Skin epidermis (tissue), 12 donors: ENCODE measurements at regions not wholly inside any gene's neighbourhood (a gene's known extent, or its start where the extent isn't known, plus 50 kb on each side); places are given as distances from the start of the nearest gene placed in this dataset.
"Not testable (repeated sequence)": the region's sequence is repeated elsewhere in the genome, so short reads cannot be mapped to it uniquely, and the experiment has no call there.

ENCODE experiments used
- H3K27ac ChIP-seq, 21 experiments: fragments of 200-600 bp; sonication (generic) in 11 of 21; one replicate each; pipeline ENCODE4 v1.5.0; 2020; ENCODE audit warnings: mild to moderate bottlenecking in 3 of 21, inconsistent platforms in 2 of 21, moderate library complexity in 2 of 21
- H3K4me3 ChIP-seq, 7 experiments: fragments of 200-600 bp; sonication (generic) in 2 of 7; one replicate each; pipeline ENCODE4 v1.5.0; 2020; ENCODE audit warnings: inconsistent platforms in 2 of 7, mild to moderate bottlenecking in 2 of 7, moderate library complexity in 1 of 7

DNA sequence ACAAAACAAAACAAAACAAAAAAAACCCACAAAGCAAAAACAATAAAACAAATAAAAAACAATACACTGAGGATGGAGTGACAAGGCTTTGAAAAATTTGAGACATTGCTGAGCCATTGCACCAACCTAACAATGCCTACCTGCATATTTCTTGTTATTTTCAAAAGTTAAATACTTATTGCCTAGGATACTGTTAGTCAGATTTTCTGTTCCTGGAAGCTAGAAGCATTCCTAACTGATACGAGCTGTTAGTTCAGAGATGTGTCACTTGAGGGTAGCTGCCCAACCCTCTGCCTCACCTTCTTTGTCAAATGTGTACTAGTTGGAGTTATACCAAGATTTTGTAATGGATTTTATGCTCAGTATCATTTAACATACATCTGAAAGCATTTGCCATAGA is 187.2 kb downstream of the TXNL1 start:
- no peak overlapping the region for H3K4me3 ChIP-seq
- H3K27ac ChIP-seq, result no peak overlapping the region

GRCh38 chr18:56448751-56449150 is 189.6 kb downstream of the TXNL1 start:
- H3K27ac ChIP-seq, result peak overlapping the region in 4 of 21 experiments; percentile 1 to 26 (median 19)

GRCh38 chr18:56445422-56445821 is 193.0 kb downstream of the TXNL1 start:
- H3K4me3 ChIP-seq, result no peak overlapping the region
- no peak overlapping the region for H3K27ac ChIP-seq

More at GRCh38 chr18:56448751-56449150, 189.6 kb downstream of the TXNL1 start:
- H3K4me3 ChIP-seq, result no peak overlapping the region

- Histone ChIP-seq H3K4me3 (no peak overlapping the region), H3K27ac (peak overlapping the region in 2 of 21 experiments; percentile 29 to 30)
These were observed 194.2 kb downstream of the TXNL1 start for GRCh38 chr18:56444201-56444600.

GRCh38 chr18:56443166-56443907 is 195.1 kb downstream of the TXNL1 start:
- Histone ChIP-seq H3K27ac (peak overlapping the region in 3 of 21 experiments; percentile 29 to 32 (median 30)), H3K4me3 (no peak overlapping the region)

DNA sequence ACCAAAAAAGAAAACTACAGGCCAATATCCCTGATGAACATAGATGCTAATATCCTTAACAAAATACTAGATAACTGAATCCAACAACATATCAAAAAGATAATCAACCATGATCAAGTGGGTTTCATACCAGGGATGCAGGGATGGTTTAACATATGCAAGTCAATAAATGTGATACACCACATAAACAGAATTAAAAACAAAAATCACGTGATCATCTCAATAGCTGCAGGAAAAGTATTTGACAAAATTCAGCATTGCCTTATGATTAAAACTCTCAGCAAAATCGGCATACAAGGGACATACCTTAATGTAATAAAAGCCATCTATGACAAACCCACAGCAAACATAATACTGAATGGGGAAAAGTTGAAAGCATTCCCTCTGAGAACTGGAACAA is 199.9 kb downstream of the TXNL1 start:
- H3K27ac ChIP-seq, H3K4me3 ChIP-seq: not testable (repeated sequence)

GRCh38 chr18:56436651-56437050 is 201.7 kb downstream of the TXNL1 start:
- no peak overlapping the region for H3K4me3 ChIP-seq
- no peak overlapping the region for H3K27ac ChIP-seq

GRCh38 chr18:56433919-56434318 is 204.5 kb downstream of the TXNL1 start:
- Histone ChIP-seq H3K27ac (no peak overlapping the region), H3K4me3 (no peak overlapping the region)

GRCh38 chr18:56431551-56431950 is 206.8 kb downstream of the TXNL1 start:
- no peak overlapping the region for H3K27ac ChIP-seq

DNA sequence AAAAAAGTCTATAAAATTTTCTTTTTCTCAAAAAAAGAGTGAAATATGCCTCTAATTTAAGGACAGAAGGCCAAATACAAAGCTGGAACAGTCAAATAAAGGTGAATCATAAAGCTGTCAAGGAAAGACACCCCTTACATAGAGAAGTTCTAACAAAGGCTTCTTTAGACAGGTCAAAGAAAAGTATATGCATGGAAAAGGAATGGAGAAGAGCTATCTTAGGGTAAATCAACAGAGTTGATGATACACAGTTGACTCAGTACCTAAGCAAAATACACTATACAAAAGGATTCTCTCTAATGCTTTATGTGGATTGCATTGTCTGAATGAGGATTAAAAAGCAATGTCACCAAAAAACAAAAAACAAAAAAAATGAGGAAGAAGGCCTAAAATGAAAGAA is 214.8 kb downstream of the TXNL1 start:
- Histone ChIP-seq H3K4me3 (no peak overlapping the region), H3K27ac (peak overlapping the region in 1 of 21 experiments; percentile 16)

More at GRCh38 chr18:56431551-56431950, 206.8 kb downstream of the TXNL1 start:
- H3K4me3 ChIP-seq, result no peak overlapping the region

- peak overlapping the region in 2 of 21 experiments; percentile 44 to 46 for H3K27ac ChIP-seq
- no peak overlapping the region for H3K4me3 ChIP-seq
These were observed 216.7 kb downstream of the TXNL1 start for GRCh38 chr18:56421647-56422046.

- H3K27ac ChIP-seq, H3K4me3 ChIP-seq: not testable (repeated sequence)
These were observed 217.5 kb downstream of the TXNL1 start for GRCh38 chr18:56420868-56421267.

GRCh38 chr18:56414357-56414756 is 224.0 kb downstream of the TXNL1 start:
- Histone ChIP-seq H3K4me3 (no peak overlapping the region), H3K27ac (no peak overlapping the region)

DNA sequence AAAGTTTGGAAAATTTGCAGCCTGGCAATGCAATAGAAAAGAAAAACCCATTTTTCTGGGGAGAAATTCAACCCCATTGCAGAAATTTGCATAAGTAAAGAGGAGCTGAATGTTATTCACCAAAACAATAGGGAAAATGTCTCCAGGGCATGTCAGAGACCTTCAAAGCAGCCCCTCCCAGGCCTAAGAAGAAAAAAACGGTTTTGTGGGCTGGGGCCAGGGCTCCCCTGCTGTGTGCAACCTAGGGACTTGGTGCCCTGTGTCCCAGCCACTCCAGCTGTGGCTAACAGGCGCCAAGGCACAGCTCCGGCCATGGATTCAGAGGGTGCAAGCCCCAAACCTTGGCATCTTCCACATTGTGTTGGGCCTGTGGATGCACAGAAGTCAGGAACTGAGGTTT is 224.5 kb downstream of the TXNL1 start:
- Histone ChIP-seq H3K27ac (no peak overlapping the region), H3K4me3 (no peak overlapping the region)

DNA sequence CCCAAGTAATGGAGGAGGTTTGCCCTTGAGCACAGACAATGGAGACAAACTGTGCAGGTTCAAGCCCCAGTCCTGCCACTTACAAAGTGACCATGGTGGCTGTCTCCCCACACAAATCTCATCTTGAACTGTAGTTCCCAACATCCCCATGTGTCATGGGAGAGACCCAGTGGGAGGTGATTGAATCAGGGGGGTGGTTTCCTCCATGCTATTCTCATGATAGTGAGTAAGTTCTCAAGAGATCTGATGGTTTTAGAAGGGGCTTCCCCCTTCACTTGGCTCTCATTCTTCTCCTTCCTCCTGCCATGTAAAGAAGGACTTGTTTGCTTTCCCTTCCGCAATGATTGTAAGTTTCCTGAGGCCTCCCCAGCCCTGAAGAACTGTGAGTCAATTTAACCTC is 225.4 kb downstream of the TXNL1 start:
- Histone ChIP-seq H3K27ac (no peak overlapping the region), H3K4me3 (no peak overlapping the region)

DNA sequence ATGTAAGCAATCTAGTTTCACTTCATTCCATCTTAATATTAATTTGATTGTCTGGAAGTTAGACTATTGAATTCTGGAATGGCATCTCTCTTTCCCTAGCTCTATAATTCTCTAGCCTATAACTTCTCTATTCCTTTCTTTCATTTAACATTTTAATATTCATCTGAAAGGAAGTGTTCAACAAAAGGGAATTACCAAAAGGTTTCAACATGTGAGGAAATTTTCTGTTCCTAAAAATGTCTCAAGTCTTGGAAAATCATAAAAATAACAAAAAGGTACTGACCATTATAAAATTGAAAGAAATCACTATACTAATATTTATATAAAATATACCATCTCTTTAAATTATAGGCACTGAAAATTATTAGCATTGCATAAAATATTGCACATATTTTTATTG is 228.7 kb downstream of the TXNL1 start:
- H3K27ac ChIP-seq, result no peak overlapping the region
- no peak overlapping the region for H3K4me3 ChIP-seq

DNA sequence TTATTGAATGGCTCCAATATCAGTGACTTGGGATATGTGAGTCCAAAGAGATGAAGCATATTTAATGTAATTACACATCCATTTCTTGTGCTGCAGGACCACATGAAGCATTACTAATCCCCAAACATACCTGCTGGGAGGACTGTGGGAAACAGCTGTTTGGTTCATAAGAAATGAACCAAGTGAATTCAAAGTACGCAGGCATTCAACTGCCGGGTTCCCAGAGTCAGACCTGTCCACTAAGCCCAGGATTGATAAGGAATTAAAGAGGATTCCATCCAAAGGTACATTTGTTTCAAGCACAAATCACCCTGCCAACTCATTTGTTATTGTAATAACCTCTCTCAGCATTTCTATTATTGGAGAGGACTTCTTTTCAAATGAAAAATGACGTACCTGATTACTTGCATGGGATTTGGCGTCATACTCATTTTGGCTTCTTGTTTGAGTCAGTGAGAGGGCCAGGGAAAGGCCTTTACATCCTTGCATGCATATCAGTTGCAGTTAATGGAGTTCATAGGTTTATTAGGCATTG is 230.7 kb downstream of the TXNL1 start:
- Histone ChIP-seq H3K27ac (no peak overlapping the region), H3K4me3 (no peak overlapping the region)

DNA sequence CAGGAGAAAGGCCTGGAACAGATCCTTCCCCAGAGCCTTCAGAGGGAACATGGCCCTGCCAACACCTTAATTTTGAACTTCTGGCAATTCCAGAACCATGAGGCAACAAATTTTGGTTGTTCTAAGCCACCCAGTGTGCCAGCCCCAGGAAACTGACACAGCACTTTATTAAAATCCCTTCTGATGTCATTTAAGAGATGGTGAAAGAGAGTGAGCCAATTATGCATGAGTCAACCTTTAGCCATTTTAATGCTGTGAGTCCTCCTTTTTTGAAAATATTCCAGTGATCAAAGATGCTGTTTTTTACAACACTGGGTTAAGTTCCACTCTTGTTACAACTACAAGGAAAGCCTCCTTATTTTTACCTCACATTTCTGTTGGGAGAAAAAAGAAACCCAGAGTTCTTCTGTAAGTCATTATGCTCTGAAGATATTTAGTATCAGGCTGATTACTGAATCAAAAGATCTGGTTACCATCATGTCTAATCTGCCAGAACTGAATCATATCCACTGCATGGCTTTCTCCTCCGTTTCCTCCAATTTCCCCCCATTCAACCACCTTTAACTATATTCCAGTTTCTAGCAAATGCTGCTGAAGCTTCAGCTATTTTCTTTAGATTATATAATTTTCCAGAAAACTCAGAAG is 235.4 kb downstream of the TXNL1 start:
- H3K27ac ChIP-seq, result peak overlapping the region in 11 of 21 experiments; percentile 2 to 77 (median 55)
- no peak overlapping the region for H3K4me3 ChIP-seq

GRCh38 chr18:56393870-56394269 is 244.5 kb downstream of the TXNL1 start:
- Histone ChIP-seq H3K4me3 (no peak overlapping the region), H3K27ac (no peak overlapping the region)

GRCh38 chr18:56391931-56392590 is 246.3 kb downstream of the TXNL1 start:
- Histone ChIP-seq H3K27ac (no peak overlapping the region), H3K4me3 (no peak overlapping the region)

DNA sequence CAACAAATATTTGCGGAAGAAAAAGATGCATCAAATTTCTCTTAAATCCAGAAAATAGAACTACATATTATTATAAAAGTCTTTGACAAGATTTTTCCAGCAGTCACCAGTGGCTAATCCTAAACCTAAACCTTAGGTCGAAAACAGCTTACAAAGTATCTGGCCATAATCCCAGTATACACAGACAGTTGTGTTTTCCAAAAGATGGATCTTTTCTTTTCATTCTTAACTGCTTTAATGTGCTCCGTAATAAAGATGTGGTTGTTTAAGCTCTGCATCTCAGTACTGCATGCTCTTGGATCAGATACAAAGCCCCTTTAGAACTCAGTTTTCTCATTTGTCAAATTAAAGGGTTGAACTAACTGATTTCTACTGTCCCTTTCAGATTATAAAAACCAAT is 247.8 kb downstream of the TXNL1 start:
- no peak overlapping the region for H3K4me3 ChIP-seq
- H3K27ac ChIP-seq, result no peak overlapping the region
